HG02981 (cell line): ENCODE measurements at regions not wholly inside any gene's neighbourhood (a gene's known extent, or its start where the extent isn't known, plus 50 kb on each side); places are given as distances from the start of the nearest gene placed in this dataset.
A peak's percentile ranks its signal among the peaks of the same experiment; 100 is the strongest.
"Not testable (repeated sequence)": the region's sequence is repeated elsewhere in the genome, so short reads cannot be mapped to it uniquely, and the experiment has no call there.

Experiments
- ATAC-seq: cut with Tn5 transposase; IDR thresholded peaks from one replicate; pipeline ENCODE4 v1.9.1; 2021; ENCODE audit warnings: mild to moderate bottlenecking, moderate library complexity; ENCODE audit not compliant: unreplicated experiment

DNA sequence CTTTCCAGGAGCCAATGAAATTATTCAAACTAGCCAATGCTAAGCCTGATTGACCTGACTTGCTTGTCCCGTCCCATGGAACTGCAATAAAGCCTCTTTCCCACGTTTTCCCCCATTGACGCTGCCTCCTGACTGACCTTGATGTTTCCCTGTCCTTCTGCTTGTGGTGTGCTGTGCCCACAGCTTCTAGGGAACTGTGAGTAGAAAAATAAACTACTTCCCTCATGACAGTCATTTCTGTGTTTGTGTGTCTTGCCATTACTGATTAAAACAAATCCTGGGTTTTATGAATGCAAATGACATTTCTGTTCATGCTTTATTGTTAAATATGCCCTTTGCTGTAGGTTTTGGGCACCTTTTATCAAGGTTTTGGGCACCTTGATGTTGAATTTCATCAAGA lies 91.3 kb upstream of the ABI1 start:
- ATAC-seq = no peak

- ATAC-seq = no peak
These were observed 90.9 kb upstream of the ABI1 start for GRCh38 chr10:26951650-26952049.

GRCh38 chr10:26950934-26951333 lies 90.2 kb upstream of the ABI1 start:
- ATAC-seq = peak; percentile 79

- no peak for ATAC-seq
These were observed 85.5 kb upstream of the ABI1 start for GRCh38 chr10:26946102-26946811.

DNA sequence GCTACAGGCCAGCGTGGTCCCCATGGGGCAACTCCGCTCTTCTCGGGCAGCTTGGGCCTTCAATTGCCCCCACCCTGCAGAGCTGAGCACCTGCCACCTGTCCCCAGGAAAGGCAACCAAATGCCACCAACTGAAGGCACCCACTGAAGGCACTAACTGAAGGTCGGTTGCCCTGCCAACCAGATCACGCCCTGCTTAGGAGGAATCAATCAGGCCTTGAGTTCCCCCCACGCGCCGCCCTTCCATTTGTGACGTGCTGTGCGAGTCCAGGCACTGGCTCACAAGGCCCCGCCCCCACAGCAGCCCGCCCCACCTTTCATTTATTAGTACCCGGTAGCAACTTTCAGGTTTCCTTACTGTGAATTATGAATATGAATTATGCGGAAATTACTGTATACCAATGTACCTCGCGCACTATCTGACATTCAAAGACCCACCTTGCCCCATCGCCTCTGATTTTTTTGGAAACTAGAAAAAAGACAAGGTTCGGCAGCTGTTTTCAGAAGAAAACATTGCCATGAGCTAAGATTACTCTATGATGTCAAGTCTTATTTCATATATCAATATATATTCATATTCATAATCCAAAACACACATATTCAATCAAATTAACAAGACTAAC lies 83.6 kb upstream of the ABI1 start:
- no peak for ATAC-seq

- ATAC-seq = no peak
These were observed 79.2 kb upstream of the ABI1 start for GRCh38 chr10:26939962-26940354.

DNA sequence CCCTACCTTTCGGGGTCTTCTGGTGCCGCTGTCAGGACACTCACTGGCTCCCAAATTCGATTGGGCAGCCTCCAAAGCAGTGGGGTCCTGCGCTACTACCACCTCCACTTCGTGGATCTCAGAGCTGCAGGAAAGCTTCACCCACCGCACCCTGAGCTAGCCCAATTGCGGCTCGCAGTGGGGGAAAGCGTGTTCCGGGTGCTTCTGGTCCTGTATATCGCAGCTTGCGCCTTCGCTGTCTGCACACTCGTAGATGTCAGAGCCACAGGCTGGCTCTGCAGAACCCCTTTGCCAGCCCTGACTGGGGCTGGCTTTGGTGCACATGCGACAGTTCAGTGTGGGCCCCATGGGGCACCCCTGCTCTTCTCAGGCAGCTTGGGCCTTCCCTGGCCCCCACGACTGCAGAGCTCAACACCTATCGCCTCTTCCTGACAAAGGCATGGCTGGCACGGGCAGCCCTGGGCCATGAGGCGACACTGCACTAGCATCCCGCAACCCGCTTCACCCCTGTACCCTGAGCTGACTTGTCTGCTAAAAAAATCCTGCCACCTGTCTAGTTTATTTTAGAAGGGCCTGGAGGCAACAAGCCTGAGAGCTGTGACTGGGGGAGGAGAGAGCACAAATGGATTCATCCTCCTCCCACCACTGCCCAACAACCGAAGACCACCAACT lies 78.7 kb upstream of the ABI1 start:
- ATAC-seq = no peak

DNA sequence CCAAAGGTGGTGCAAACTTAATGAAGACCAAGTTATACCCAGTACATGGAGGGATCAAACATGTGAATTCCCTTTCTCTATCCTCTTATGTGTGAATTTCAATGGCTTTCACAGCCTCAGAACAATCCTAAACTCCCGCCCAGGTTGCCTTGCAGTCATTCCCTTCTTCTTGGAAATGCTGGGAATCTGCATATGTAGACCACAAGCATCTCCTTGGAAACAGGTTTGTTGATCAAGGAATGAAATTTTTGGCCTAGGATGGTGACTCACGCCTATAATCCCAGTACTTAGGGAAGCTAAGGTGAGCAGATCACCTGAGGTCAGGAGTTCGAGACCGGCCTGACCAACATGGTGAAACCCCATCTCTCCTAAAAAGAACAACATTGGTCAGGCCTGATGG lies 77.8 kb upstream of the ABI1 start:
- no peak for ATAC-seq

DNA sequence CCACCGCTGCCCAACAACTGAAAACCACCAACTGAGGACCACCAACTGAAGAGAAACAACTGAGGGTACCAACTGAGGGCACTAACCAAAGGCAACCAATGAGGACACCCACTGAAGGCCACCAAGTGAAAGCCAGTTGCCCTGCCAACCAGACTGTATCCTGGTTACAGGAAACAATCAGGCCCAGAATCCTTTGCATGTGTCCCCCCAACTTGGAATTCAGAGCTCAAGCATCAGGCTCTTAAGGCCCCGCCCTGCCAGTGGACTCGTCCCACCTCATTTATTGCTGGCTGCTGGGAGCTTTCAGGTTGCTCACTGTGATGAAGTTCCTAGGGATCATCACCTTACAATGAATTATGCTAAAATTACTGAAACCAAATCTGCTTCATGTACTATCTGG lies 76.6 kb upstream of the ABI1 start:
- ATAC-seq = no peak

GRCh38 chr10:26934190-26934589 lies 73.4 kb upstream of the ABI1 start:
- not testable (repeated sequence) for ATAC-seq

- ATAC-seq = no peak
These were observed 71.8 kb upstream of the ABI1 start for GRCh38 chr10:26932576-26932975.

DNA sequence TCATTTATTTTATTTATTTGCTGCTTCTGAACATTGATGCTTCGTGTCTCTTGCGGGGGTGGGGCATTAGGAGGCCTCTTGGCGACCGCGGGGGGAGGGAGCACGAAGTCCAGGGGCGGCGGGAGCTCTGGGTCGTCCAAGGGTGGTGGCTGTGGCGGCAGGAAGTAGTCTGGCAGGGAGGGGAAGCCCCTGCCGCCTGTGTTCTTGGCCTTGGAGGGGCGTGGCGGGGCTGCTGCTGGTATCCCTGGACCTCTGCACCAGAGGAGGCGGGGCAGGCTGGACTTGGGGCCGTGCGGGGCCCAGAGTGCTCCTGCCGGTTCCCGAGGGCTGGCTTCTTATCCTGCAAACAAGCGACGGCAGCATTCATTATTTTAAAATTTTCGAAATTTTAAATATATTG lies 70.5 kb upstream of the ABI1 start:
- peak; percentile 92 for ATAC-seq

DNA sequence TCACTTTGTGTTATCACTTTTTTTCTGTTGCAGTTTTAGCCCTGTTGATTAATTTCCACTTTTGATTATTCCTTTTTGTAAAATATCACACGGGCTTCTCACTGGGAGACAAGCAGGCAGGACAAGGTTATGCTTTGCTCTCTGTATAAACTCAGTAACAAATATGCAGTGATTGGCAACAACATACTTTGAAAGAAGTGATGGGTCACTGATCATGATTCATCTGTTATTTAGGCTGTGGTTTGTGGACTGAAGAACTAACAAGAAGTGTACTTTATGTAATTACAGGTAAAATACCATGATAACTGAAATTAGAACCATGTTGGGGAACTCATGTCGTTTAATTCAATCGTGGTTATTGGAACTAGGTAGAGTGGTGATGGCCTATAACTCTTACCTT lies 62.1 kb upstream of the ABI1 start:
- ATAC-seq = not testable (repeated sequence)

DNA sequence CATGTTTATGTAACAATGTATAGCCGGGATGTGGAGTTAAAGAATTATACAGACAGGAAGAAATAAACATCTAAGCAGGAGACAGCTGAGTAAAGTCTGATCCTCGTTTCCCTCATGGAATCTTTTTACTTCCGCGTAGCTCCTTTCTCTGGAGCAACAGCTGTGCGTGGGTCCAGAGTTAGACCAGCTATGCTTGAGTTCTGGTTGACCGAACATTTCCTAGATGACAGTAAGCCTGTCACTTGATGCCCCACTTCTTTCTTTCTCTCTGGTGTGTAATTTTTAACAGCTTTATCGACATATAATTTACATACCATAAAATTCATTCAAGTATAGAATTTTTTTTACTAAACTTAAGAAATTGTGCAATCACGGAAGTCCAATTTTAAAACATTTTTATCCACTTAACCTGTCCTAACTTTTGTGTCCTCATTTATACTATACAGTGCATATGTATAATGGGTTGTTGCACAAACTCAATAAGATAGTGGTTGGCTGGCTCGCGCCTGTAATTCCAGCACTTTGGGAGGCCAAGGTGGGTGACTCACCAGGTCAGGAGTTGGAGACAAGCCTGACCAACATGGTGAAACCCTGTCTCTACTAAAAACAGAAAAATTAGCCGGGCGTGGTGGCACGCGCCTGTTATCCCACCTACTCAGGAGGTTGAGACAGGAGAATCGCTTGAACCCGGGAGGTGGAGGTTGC lies 58.5 kb upstream of the ABI1 start:
- not testable (repeated sequence) for ATAC-seq

- no peak for ATAC-seq
These were observed 54.1 kb upstream of the ABI1 start for GRCh38 chr10:26914898-26915297.

DNA sequence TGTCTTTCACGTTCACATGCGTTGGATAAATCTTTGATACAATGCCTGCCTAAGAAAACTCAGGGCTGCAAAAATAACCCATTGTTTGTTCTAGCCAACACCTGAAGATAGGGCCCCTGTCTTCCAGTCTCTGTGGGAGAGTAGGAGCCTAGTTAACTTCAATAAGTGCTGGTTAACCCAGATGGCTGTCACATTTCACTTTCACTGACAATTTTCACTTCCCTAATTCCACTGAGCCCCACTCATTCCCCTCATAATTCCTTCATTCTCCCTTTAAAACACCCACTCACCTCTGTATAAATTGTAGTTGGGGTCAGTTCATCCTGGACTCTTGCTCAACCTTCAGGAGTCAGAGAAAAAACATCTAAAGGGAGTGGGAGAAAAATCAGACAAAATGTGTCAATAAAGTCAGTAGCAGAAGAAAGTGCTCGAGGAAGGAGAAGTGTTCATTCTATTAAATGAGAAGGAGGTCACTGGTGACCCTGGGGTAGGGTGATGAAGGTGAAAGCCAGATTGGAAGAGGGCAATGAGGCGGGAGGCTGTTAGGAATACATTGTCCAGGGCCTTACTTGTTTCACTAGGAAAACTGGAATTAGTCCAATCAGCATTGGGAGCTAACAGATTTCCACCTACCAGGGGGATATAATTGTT lies 51.2 kb upstream of the ABI1 start:
- peak; percentile 64 for ATAC-seq
